GM12878 (cell line): ENCODE measurements at regions not wholly inside any gene's neighbourhood (a gene's known extent, or its start where the extent isn't known, plus 50 kb on each side); places are given as distances from the start of the nearest gene placed in this dataset.

Source experiments
- ATAC-seq: fragments of 200-7000 bp; cut with Tn5 transposase; 3 replicates; pipeline ENCODE4 v1.9.1; 2020; ENCODE audit warnings: mild to moderate bottlenecking, moderate library complexity
- BruUV-seq: library from RNA; stranded (reverse); fragments of 400-500 nt; replicated peaks from 2 replicates; lab custom pipeline; 2021; lab: Mats Ljungman, UMichigan
- CTCF ChIA-PET: fragments of 300-600 bp; sonication (Branson Sonifier 250); formaldehyde crosslinking; extraction: SDS; loops from one replicate; lab custom pipeline; 2021; ENCODE audit warnings: inconsistent platforms; lab: Yijun Ruan, JAX
- POLR2A ChIA-PET: fragments of 350-600 bp; formaldehyde crosslinking; extraction: SDS; loops from one replicate; lab custom pipeline; 2021; ENCODE audit warnings: inconsistent platforms; lab: Charles Lee
- RAD21 ChIA-PET: fragments of 300-600 bp; sonication (Branson Sonifier 250); formaldehyde crosslinking; loops from one replicate; lab custom pipeline; 2023; ENCODE audit warnings: antibody characterized with exemption; ENCODE audit not compliant: unreplicated experiment; lab: Charles Lee
- SMC1A ChIA-PET: fragments of 300-600 bp; sonication (Branson Sonifier 250); formaldehyde crosslinking; loops from one replicate; lab custom pipeline; 2023; ENCODE audit not compliant: unreplicated experiment, uncharacterized antibody; lab: Charles Lee
- DNase-seq: peaks from one replicate; pipeline ENCODE4 v3.0.0-alpha.2; 2011; ENCODE audit warnings: low read depth, low spot score
- FAIRE-seq: peaks from 3 replicates; lab custom pipeline; 2011; peaks lifted over from hg19 to GRCh38; lab: Jason Lieb, UNC
- H2AFZ ChIP-seq: 2 replicates; pipeline ENCODE4 v1.6.0; 2011; ENCODE audit warnings: low read depth, low read length, control low read depth; ENCODE audit not compliant: control insufficient read depth
- H3K27ac ChIP-seq: 2 replicates; pipeline ENCODE4 v1.5.1; 2011; ENCODE audit warnings: control low read depth; ENCODE audit not compliant: control insufficient read depth, insufficient read depth
- H3K27me3 ChIP-seq, 2 experiments: replicated peaks in 1 of 2; 2 replicates each; pipeline versions ENCODE4 v1.6.0 to v1.6.1; 2011; ENCODE audit warnings: low read length in 1 of 2; ENCODE audit not compliant: control insufficient read depth in 2 of 2, insufficient read depth in 2 of 2
- H3K36me3 ChIP-seq, 2 experiments: 2 replicates each; pipeline ENCODE4 v1.5.1; 2011; ENCODE audit warnings: low read length in 1 of 2; ENCODE audit not compliant: control insufficient read depth in 2 of 2, insufficient read depth in 2 of 2
- H3K4me1 ChIP-seq: 2 replicates; pipeline ENCODE4 v1.6.1; 2011; ENCODE audit warnings: mild to moderate bottlenecking, low read length, moderate library complexity, mixed read lengths; ENCODE audit not compliant: control insufficient read depth, insufficient read depth
- H3K4me2 ChIP-seq: 2 replicates; pipeline ENCODE4 v1.6.0; 2011; ENCODE audit warnings: control low read depth; ENCODE audit not compliant: control insufficient read depth, insufficient read depth
- H3K4me3 ChIP-seq: fragments of 200-600 bp; sonication (generic); 2 replicates; pipeline ENCODE4 v1.5.1; 2016
- H3K79me2 ChIP-seq: 2 replicates; pipeline ENCODE4 v1.6.0; 2011; ENCODE audit warnings: low read length; ENCODE audit not compliant: control insufficient read depth, insufficient read depth
- H3K9ac ChIP-seq: 2 replicates; pipeline ENCODE4 v1.8.0; 2011; ENCODE audit warnings: low read length, control low read depth, mixed read lengths; ENCODE audit not compliant: control insufficient read depth, insufficient read depth
- H3K9me3 ChIP-seq: replicated peaks from 3 replicates; pipeline ENCODE4 v1.5.1; 2011; ENCODE audit warnings: mild to moderate bottlenecking, low read length; ENCODE audit not compliant: control insufficient read depth, insufficient read depth
- H4K20me1 ChIP-seq: 2 replicates; pipeline ENCODE4 v1.6.0; 2011; ENCODE audit not compliant: control insufficient read depth, insufficient read depth
- ATF7 ChIP-seq: fragments of 450-650 bp; IDR thresholded peaks from 2 replicates; pipeline ENCODE4 v1.6.1; 2016; ENCODE audit warnings: low read depth, mild to moderate bottlenecking
- BACH1 ChIP-seq: fragments of 450-650 bp; IDR thresholded peaks from 2 replicates; pipeline ENCODE4 v1.6.1; 2017; ENCODE audit warnings: mild to moderate bottlenecking, borderline replicate concordance
- BCL3 ChIP-seq: IDR thresholded peaks from 2 replicates; pipeline ENCODE4 v1.6.1; 2011; ENCODE audit warnings: borderline replicate concordance, low read depth, mild to moderate bottlenecking, moderate library complexity, low read length; ENCODE audit not compliant: insufficient read depth, poor library complexity, severe bottlenecking
- CBFB ChIP-seq: IDR thresholded peaks from 2 replicates; pipeline ENCODE4 v1.6.1; 2016; ENCODE audit warnings: antibody characterized with exemption, low read depth
- CEBPB ChIP-seq, 2 experiments: fragments of 150-350 bp in 1 of 2; IDR thresholded peaks; 2 replicates each; pipeline ENCODE4 v1.6.1; 2012 to 2014; ENCODE audit warnings: low read depth in 2 of 2, low read length in 2 of 2, borderline replicate concordance in 1 of 2, inconsistent platforms in 1 of 2
- CREB1 ChIP-seq: IDR thresholded peaks from 2 replicates; pipeline ENCODE4 v1.6.1; 2012; ENCODE audit warnings: low read depth, mild to moderate bottlenecking, inconsistent platforms
- EED ChIP-seq: sonication (generic); IDR thresholded peaks from 2 replicates; pipeline ENCODE4 v1.6.1; 2016; ENCODE audit warnings: antibody characterized with exemption, low read depth
- FOXM1 ChIP-seq: IDR thresholded peaks from 2 replicates; pipeline ENCODE4 v1.6.1; 2012; ENCODE audit warnings: low read depth, mild to moderate bottlenecking, inconsistent platforms, low read length, moderate library complexity
- HDAC2 ChIP-seq: fragments of 200-600 bp; sonication (generic); IDR thresholded peaks from 2 replicates; pipeline ENCODE4 v1.6.1; 2017
- HSF1 ChIP-seq: fragments of 150-350 bp; IDR thresholded peaks from 2 replicates; pipeline ENCODE4 v1.6.1; 2014; ENCODE audit warnings: mild to moderate bottlenecking, low read depth, low read length
- JUNB ChIP-seq: IDR thresholded peaks from 2 replicates; pipeline ENCODE4 v1.6.1; 2016; ENCODE audit warnings: antibody characterized with exemption, mild to moderate bottlenecking
- LARP7 ChIP-seq: fragments of 450-650 bp; IDR thresholded peaks from 2 replicates; pipeline ENCODE4 v1.6.1; 2017; ENCODE audit warnings: mild to moderate bottlenecking
- MEF2A ChIP-seq: IDR thresholded peaks from 2 replicates; pipeline ENCODE4 v1.6.1; 2011; ENCODE audit warnings: low read depth, mild to moderate bottlenecking, low read length, moderate library complexity; ENCODE audit not compliant: insufficient read depth
- MTA3 ChIP-seq: IDR thresholded peaks from 2 replicates; pipeline ENCODE4 v1.6.1; 2012; ENCODE audit warnings: low read length, inconsistent platforms, borderline replicate concordance
- PML ChIP-seq: IDR thresholded peaks from 2 replicates; pipeline ENCODE4 v1.6.1; 2012; ENCODE audit warnings: low read length, inconsistent platforms
- RUNX3 ChIP-seq: IDR thresholded peaks from 2 replicates; pipeline ENCODE4 v1.6.1; 2012; ENCODE audit warnings: low read length, inconsistent platforms
- TCF12 ChIP-seq: IDR thresholded peaks from 2 replicates; pipeline ENCODE4 v1.6.1; 2011; ENCODE audit warnings: low read depth, mild to moderate bottlenecking, low read length
- TCF3 ChIP-seq: IDR thresholded peaks from 2 replicates; pipeline ENCODE4 v1.6.1; 2012; ENCODE audit warnings: low read depth, mild to moderate bottlenecking, low read length, borderline replicate concordance; ENCODE audit not compliant: insufficient read depth
- TCF7 ChIP-seq: IDR thresholded peaks from 2 replicates; pipeline ENCODE4 v1.6.1; 2014; ENCODE audit warnings: antibody characterized with exemption, borderline replicate concordance
- WGBS: methylation state at CpG from one replicate; pipeline ENCODE4 v1.1.6; 2016; ENCODE audit warnings: low lambda C conversion rate; ENCODE audit not compliant: insufficient replicate concordance, insufficient coverage; ENCODE audit errors: missing lambda C conversion rate; 5-methylcytosine and 5-hydroxymethylcytosine counted together
- in situ Hi-C: fragments of 300-500 bp; cut with MboI; formaldehyde crosslinking; loops from 9 replicates; pipeline ENCODE4 v1.14.3; 2018; ENCODE audit warnings: mixed read lengths
- intact Hi-C: fragments of 100-400 bp; cut with micrococcal nuclease; formaldehyde crosslinking; loops from one replicate; pipeline ENCODE4 v1.14.2; 2022; ENCODE audit not compliant: unreplicated experiment

GRCh38 chr3:106184540-106185457 is 316.0 kb upstream of the CBLB start (continued):
- TF ChIP-seq TCF3 (no peak), CEBPB (IDR thresholded peaks at IDR 0.05; ENCODE audit: borderline replicate concordance in 1 of 2, low read depth in 2 of 2, low read length in 2 of 2) (0 out of 4 replicates have a peak, but pooled peaks of 1 of the 2 experiments have one; percentile 52), HDAC2 (no peak)

- no TSS peak for BruUV-seq
- FAIRE-seq (no peak), ATAC-seq (peak; percentile 7), DNase-seq (no peak)
- Histone ChIP-seq H4K20me1 (no peaks in the 10 kb centered on the region), H3K4me2 (no peak overlapping the region), H3K4me1 (peaks cover 24% of the 10 kb centered on the region), H3K9me3 (peaks cover 4% of the 10 kb centered on the region; the same call in 1 of the 3 replicates), H3K27ac (peak overlapping the region; percentile 100), H3K27me3 (no peaks in the 10 kb centered on the region), H3K79me2 (no peaks in the 10 kb centered on the region), H3K36me3 (no peaks in the 10 kb centered on the region), H3K9ac (peak overlapping the region; percentile 66; the same call in 1 of the 2 replicates), H3K4me3 (no peak overlapping the region), H2AFZ (no peak overlapping the region; the same call in 1 of the 2 replicates)
- intact Hi-C loops (loop anchor here (1.0 to 10.0 kb wide), 5 partner anchors 21 to 349 kb away; no protein-coding TSS in a partner anchor), in situ Hi-C loops (loop anchor here (5.0 kb wide), 1 partner anchor 116 kb away; no protein-coding TSS in a partner anchor)
- 97% methylated on average over 2 of the region's 2 CpGs for WGBS
- RAD21 ChIA-PET: interaction anchor here (0.8 to 8.4 kb wide), 18 partner anchors 13 to 423 kb away, joined by 3 to 99 read pairs (median 14); no protein-coding TSS in a partner anchor
- CTCF ChIA-PET: interaction anchor here (1.3 to 3.4 kb wide), 2 partner anchors 12 to 117 kb away, joined by 4 to 10 read pairs; no protein-coding TSS in a partner anchor
- POLR2A ChIA-PET: interaction anchor here (0.9 to 3.5 kb wide), 6 partner anchors 13 to 114 kb away, joined by 3 to 22 read pairs (median 4); no protein-coding TSS in a partner anchor
- SMC1A ChIA-PET: interaction anchor here (0.8 to 7.7 kb wide), 30 partner anchors 8 to 476 kb away, joined by 3 to 89 read pairs (median 5); partner anchors contain the start of gene CBLB
- peak; percentile 49; the same call in 1 of the 2 replicates for TF ChIP-seq CBFB
- 0 out of 2 replicates have a peak, but pooled peaks have one; percentile 21 for TF ChIP-seq TCF7
- no peak for TF ChIP-seq BACH1
- TF ChIP-seq RUNX3: peak; percentile 29; the same call in 1 of the 2 replicates
- TF ChIP-seq ATF7: 0 out of 2 replicates have a peak, but pooled peaks have one; percentile 14
- TF ChIP-seq JUNB: 0 out of 2 replicates have a peak, but pooled peaks have one; percentile 11
- TF ChIP-seq TCF12: no peak
- TF ChIP-seq EED: 0 out of 2 replicates have a peak, but pooled peaks have one; percentile 13
- no peak for TF ChIP-seq HSF1
- peak; percentile 44; the same call in 1 of the 2 replicates for TF ChIP-seq FOXM1
- 0 out of 2 replicates have a peak, but pooled peaks have one; percentile 31 for TF ChIP-seq PML
- TF ChIP-seq MEF2A: 0 out of 2 replicates have a peak, but pooled peaks have one; percentile 25
- no peak for TF ChIP-seq LARP7
- peak; percentile 25 for TF ChIP-seq BCL3
- 0 out of 2 replicates have a peak, but pooled peaks have one; percentile 10 for TF ChIP-seq CREB1
- TF ChIP-seq MTA3: 0 out of 2 replicates have a peak, but pooled peaks have one; percentile 11
These were observed 317.1 kb upstream of the CBLB start for GRCh38 chr3:106185949-106186348.
